B cell (primary cell): ENCODE measurements at regions not wholly inside any gene's neighbourhood (a gene's known extent, or its start where the extent isn't known, plus 50 kb on each side); places are given as distances from the start of the nearest gene placed in this dataset.

Experiments
- ATAC-seq: fragments of 200-7000 bp; cut with Tn5 transposase; one replicate; pipeline ENCODE4 v1.10.0; 2021; ENCODE audit warnings: low read depth, mild to moderate bottlenecking, moderate number of reproducible peaks, moderate library complexity
- CTCF ChIA-PET: fragments of 350-600 bp; sonication (Branson Sonifier 250); formaldehyde crosslinking; loops from one replicate; lab custom pipeline; 2021; ENCODE audit warnings: antibody characterized with exemption, inconsistent platforms; lab: Charles Lee
- POLR2A ChIA-PET: fragments of 350-600 bp; sonication (Branson Sonifier 250); formaldehyde crosslinking; loops from one replicate; lab custom pipeline; 2021; ENCODE audit warnings: antibody characterized with exemption; lab: Charles Lee
- DNase-seq: peaks from one replicate; pipeline ENCODE4 v3.0.0; 2013
- H2AFZ ChIP-seq: 2 replicates; pipeline ENCODE4 v1.6.1; 2012; ENCODE audit warnings: mild to moderate bottlenecking, low read depth, low read length; ENCODE audit not compliant: insufficient read depth, poor library complexity, severe bottlenecking
- H3K27ac ChIP-seq, 2 donors: 1 replicate in 1 of 2; 2 replicates in 1 of 2; pipeline ENCODE4 v1.5.1; 2012 to 2013; ENCODE audit warnings: low read length in 2 of 2, mild to moderate bottlenecking in 2 of 2, moderate library complexity in 1 of 2
- H3K27me3 ChIP-seq, 4 experiments: fragments of 200-600 bp in 1 of 4; sonication (generic) in 1 of 4; replicated peaks in 1 of 4; 1 replicate in 2 of 4; 2 replicates in 2 of 4; pipeline versions ENCODE4 v1.6.1 to v1.7.0; 2013 to 2016; ENCODE audit warnings: low read length in 3 of 4, mild to moderate bottlenecking in 2 of 4, mixed read lengths in 1 of 4, moderate library complexity in 1 of 4; ENCODE audit not compliant: insufficient read depth in 4 of 4, control insufficient read depth in 3 of 4; ENCODE audit errors: control extremely low read depth in 1 of 4
- H3K36me3 ChIP-seq, 2 experiments: replicated peaks in 1 of 2; 1 replicate in 1 of 2; 2 replicates in 1 of 2; pipeline versions ENCODE4 v1.6.1 to v1.7.1; 2013; ENCODE audit warnings: low read length in 1 of 2; ENCODE audit not compliant: insufficient read depth in 2 of 2, control insufficient read depth in 1 of 2; ENCODE audit errors: control extremely low read depth in 1 of 2, extremely low read depth in 1 of 2
- H3K4me1 ChIP-seq, 2 donors: fragments of 200-600 bp in 1 of 2; sonication (generic) in 1 of 2; 1 replicate in 1 of 2; 2 replicates in 1 of 2; pipeline versions ENCODE4 v1.5.1 to v1.6.1; 2013 to 2017; ENCODE audit warnings: low read length in 2 of 2; ENCODE audit not compliant: control insufficient read depth in 2 of 2, insufficient read depth in 2 of 2
- H3K4me2 ChIP-seq: replicated peaks from 2 replicates; pipeline ENCODE3; 2012; ENCODE audit warnings: mild to moderate bottlenecking, low read depth, low read length; ENCODE audit not compliant: poor library complexity, severe bottlenecking
- H3K4me3 ChIP-seq, 5 experiments: fragments of 200-600 bp in 1 of 5; sonication (generic) in 1 of 5; 1 replicate in 3 of 5; 2 replicates in 2 of 5; pipeline versions ENCODE4 v1.5.1 to v1.7.0; 2011 to 2016; ENCODE audit warnings: low read length in 4 of 5, mild to moderate bottlenecking in 4 of 5, low read depth in 2 of 5, control low read depth in 1 of 5, moderate library complexity in 1 of 5; ENCODE audit not compliant: insufficient read depth in 1 of 5; ENCODE audit errors: control extremely low read depth in 1 of 5, extremely low read depth in 1 of 5
- H3K79me2 ChIP-seq: fragments of 200-600 bp; sonication (generic); one replicate; pipeline ENCODE4 v1.6.0; 2016; ENCODE audit warnings: low read length; ENCODE audit not compliant: control insufficient read depth, insufficient read depth
- H3K9ac ChIP-seq: fragments of 200-600 bp; sonication (generic); 2 replicates; pipeline ENCODE4 v1.6.1; 2017; ENCODE audit warnings: mild to moderate bottlenecking, low read length, moderate library complexity
- H3K9me3 ChIP-seq, 3 donors: one replicate each; pipeline versions ENCODE4 v1.6.1 to v1.7.1; 2013; ENCODE audit warnings: low read length in 2 of 3; ENCODE audit not compliant: control insufficient read depth in 2 of 3, insufficient read depth in 1 of 3; ENCODE audit errors: control extremely low read depth in 1 of 3
- H4K20me1 ChIP-seq: 2 replicates; pipeline ENCODE4 v1.6.0; 2012; ENCODE audit warnings: mild to moderate bottlenecking, low read length; ENCODE audit not compliant: insufficient read depth, control insufficient read depth, poor library complexity, severe bottlenecking
- H3K27ac Mint-ChIP-seq: one replicate; pipeline ENCODE4 v1.8.0; 2021; ENCODE audit warnings: mixed read lengths
- H3K27me3 Mint-ChIP-seq: one replicate; pipeline ENCODE4 v1.8.0; 2021; ENCODE audit warnings: mixed read lengths
- H3K4me1 Mint-ChIP-seq: one replicate; pipeline ENCODE4 v1.8.0; 2021; ENCODE audit warnings: mixed read lengths
- H3K4me3 Mint-ChIP-seq: one replicate; pipeline ENCODE4 v1.8.0; 2021; ENCODE audit warnings: mixed read lengths
- H3K9me3 Mint-ChIP-seq: one replicate; pipeline ENCODE4 v1.8.0; 2022; ENCODE audit warnings: mixed read lengths; ENCODE audit not compliant: insufficient read depth
- EZH2 ChIP-seq: IDR thresholded peaks from 2 replicates; pipeline ENCODE4 v1.6.1; 2012; ENCODE audit warnings: borderline replicate concordance, low read depth, mild to moderate bottlenecking, moderate library complexity, low read length; ENCODE audit not compliant: insufficient read depth, poor library complexity, severe bottlenecking
- WGBS: methylation state at CpG from one replicate; pipeline ENCODE4 v1.1.5; 2013; ENCODE audit warnings: missing lambda C conversion rate; ENCODE audit not compliant: insufficient coverage; 5-methylcytosine and 5-hydroxymethylcytosine counted together
- intact Hi-C: fragments of 100-400 bp; cut with micrococcal nuclease; formaldehyde crosslinking; loops from one replicate; pipeline ENCODE4 v1.10.0; 2022
- TF ChIP-seq, protein P1 (sequence below): fragments of 200-600 bp; IDR thresholded peaks from one replicate; pipeline ENCODE4 v1.8.0; 2022; ENCODE audit warnings: antibody characterized with exemption, mild to moderate bottlenecking

DNA sequence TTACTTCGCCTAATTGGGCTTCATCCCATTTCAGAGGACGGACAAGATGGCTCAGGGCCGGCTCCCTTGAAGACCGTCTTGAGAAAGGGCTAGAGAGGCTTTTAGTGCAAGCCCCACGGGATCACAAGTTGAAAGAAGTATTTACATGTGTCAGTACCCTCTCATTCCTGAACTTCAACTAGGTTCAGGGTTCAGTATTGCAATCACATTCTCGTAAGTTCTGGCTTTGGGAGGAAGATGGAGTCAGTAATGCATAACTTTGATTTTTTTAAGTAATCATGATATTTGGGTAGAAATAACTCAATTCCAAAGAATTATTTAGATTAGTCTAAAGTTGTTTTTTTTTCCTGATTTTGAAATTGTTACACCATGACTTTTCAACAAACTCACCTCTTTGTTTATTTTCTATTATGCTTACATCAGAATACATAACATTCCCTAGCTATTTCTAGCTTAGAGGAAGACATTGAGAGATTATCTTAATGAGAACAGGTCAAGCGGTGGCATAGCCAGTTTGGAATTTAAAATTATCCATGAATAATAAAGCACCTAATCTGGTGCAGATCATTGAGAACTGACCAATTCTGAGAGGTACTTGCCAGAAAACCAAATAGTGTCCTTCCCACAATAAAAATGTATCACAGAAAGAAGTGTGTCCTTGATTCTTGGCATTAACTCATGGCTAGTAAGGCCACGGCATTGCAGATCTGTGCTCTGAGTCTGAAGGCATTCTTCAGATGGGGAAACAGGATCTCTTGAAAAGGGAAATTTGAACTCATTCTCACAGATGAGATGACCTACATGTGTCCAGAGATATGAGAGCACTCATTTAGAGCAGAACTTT is 92.1 kb upstream of the BLID start:
- Mint-ChIP-seq H3K27me3 (peaks cover 30% of the 10 kb centered on the region), H3K27ac (no peak overlapping the region), H3K9me3 (no peaks in the 10 kb centered on the region), H3K4me1 (no peaks in the 10 kb centered on the region), H3K4me3 (no peak overlapping the region)
- H3K79me2 ChIP-seq, result no peaks in the 10 kb centered on the region
- H3K4me1 ChIP-seq, result no peaks in the 10 kb centered on the region
- no peak overlapping the region for H3K27ac ChIP-seq
- ChIA-PET POLR2A (no interaction called here), CTCF (no interaction called here)
- ATAC-seq, result no peak
- no peaks in the 10 kb centered on the region for H3K36me3 ChIP-seq
- H2AFZ ChIP-seq, result no peak overlapping the region
- no peaks in the 10 kb centered on the region for H3K9me3 ChIP-seq
- H3K4me3 ChIP-seq, result no peak overlapping the region
- WGBS, result 80% methylated on average over 1 of the region's 8 CpGs
- H3K4me2 ChIP-seq, result no peak overlapping the region
- peaks cover 0 to 4% (median under 1%) of the 10 kb centered on the region in 4 experiments for H3K27me3 ChIP-seq
- no peaks in the 10 kb centered on the region for H4K20me1 ChIP-seq
- TF ChIP-seq, protein P1, sequence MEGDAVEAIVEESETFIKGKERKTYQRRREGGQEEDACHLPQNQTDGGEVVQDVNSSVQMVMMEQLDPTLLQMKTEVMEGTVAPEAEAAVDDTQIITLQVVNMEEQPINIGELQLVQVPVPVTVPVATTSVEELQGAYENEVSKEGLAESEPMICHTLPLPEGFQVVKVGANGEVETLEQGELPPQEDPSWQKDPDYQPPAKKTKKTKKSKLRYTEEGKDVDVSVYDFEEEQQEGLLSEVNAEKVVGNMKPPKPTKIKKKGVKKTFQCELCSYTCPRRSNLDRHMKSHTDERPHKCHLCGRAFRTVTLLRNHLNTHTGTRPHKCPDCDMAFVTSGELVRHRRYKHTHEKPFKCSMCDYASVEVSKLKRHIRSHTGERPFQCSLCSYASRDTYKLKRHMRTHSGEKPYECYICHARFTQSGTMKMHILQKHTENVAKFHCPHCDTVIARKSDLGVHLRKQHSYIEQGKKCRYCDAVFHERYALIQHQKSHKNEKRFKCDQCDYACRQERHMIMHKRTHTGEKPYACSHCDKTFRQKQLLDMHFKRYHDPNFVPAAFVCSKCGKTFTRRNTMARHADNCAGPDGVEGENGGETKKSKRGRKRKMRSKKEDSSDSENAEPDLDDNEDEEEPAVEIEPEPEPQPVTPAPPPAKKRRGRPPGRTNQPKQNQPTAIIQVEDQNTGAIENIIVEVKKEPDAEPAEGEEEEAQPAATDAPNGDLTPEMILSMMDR, result no peak
- TF ChIP-seq EZH2, result no peak
- H3K9ac ChIP-seq, result no peak overlapping the region
- intact Hi-C loops, result no loop called here
- no peak for DNase-seq

- POLR2A ChIA-PET, result no interaction called here
- intact Hi-C loops, result no loop called here
- Histone ChIP-seq H3K4me3 (no peak overlapping the region), H4K20me1 (no peaks in the 10 kb centered on the region), H3K27me3 (peaks cover 0 to 6% (median 2%) of the 10 kb centered on the region in 4 experiments), H3K4me1 (no peaks in the 10 kb centered on the region), H3K9ac (no peak overlapping the region), H2AFZ (no peak overlapping the region), H3K79me2 (no peaks in the 10 kb centered on the region), H3K36me3 (no peaks in the 10 kb centered on the region), H3K4me2 (no peak overlapping the region), H3K9me3 (no peaks in the 10 kb centered on the region), H3K27ac (no peak overlapping the region)
- ATAC-seq (no peak), DNase-seq (no peak)
- 81% methylated on average over 8 of the region's 8 CpGs for WGBS
- TF ChIP-seq, protein P1, result no peak
- TF ChIP-seq EZH2, result no peak
- no peak overlapping the region for H3K4me3 Mint-ChIP-seq
- H3K27ac Mint-ChIP-seq, result no peak overlapping the region
- no peaks in the 10 kb centered on the region for H3K9me3 Mint-ChIP-seq
- CTCF ChIA-PET, result no interaction called here
- no peaks in the 10 kb centered on the region for H3K4me1 Mint-ChIP-seq
- H3K27me3 Mint-ChIP-seq, result peaks cover 37% of the 10 kb centered on the region
Observed at GRCh38 chr11:122207505-122207904, 91.5 kb upstream of the BLID start.
